HG03457 (cell line): ENCODE measurements at regions not wholly inside any gene's neighbourhood (a gene's known extent, or its start where the extent isn't known, plus 50 kb on each side); places are given as distances from the start of the nearest gene placed in this dataset.

ENCODE experiments used
- ATAC-seq: cut with Tn5 transposase; IDR thresholded peaks from one replicate; pipeline ENCODE4 v1.9.1; 2021; ENCODE audit warnings: moderate number of reproducible peaks; ENCODE audit not compliant: unreplicated experiment

DNA sequence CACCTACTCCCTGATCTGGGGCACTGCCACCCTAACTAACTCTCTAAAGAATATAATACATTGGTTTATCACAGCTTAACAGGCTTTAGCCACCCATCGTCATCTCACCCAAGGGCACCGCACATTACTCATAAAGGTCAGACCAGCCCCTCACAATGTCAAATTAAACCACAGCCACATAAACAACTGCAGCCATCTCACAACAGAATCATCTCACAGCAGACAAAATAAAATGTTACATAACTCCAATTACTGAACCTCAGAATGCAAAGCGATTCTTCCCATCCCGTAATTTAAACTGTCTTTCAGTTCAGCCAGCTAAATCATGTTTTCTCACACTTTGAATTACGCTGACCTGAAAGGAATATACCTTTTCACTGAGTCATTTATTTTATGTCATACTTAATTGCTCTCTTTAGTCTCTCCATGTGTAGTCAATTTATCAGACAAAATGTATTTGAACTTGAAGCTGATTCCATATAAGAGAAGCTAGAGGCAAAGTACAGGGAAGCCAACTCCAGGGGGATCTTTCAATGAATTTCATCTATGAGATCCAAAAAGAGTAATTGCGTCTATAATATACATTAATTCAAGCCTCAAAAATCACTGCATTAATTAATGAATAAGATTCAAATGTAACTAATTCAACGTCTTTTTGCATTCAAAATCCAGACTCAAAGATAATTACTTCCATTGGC is 96.9 kb upstream of the NEBL start:
- ATAC-seq: no peak

DNA sequence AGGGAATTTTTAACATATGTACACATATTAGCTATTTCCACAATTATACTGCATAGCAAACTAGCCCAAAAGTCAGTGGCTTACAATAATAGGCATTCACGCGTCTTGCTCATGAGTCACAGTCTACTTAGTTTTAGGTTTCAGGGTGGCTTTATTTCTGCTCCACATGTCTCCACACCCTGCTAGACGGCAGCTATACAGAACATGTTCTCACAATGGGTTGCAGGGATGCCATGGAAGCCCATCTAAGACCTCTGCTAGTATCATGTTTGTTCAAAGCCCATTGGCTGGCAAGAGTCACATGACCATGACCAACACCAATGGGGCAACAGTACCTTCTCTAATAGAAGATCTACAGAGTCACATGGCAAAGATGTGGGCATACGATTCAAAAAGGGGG is 96.3 kb upstream of the NEBL start:
- ATAC-seq: no peak

DNA sequence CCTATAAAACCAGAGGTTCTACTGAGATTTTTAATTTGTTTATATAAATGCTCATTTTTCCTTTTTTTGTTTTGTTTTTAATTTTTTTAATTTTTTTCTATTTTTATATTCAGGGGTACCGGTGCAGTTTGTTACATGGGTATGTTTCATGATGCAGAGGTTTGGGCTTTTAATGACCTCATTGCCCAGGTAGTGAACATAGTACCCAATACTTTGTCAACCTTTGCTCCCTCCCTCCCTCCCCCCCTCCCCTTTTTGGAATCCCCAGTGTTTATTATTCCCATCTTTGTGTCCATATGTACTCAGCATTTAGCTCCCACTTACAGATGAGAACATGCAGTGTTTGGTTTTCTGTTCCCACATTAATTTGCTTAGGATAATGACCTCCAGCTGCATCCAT is 94.4 kb upstream of the NEBL start:
- ATAC-seq: no peak

DNA sequence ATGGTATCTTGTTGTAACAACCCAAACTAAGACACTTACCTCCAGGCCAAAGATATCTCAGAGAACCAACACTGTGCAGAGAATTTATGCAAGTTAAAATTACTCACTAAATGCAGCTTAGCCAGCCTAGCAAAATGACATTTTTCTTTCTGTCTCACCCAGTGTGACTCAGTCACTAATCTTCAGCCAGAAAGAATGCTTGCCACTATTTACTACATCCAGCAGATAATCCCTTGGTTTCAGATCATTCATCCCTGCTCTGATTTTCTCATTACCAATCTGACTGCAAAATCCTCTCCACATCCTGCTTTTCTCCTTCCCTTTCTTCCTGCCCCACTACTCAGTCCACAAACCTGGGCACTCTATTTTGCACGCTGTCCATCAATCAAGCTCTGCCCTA is 93.5 kb upstream of the NEBL start:
- ATAC-seq: no peak

DNA sequence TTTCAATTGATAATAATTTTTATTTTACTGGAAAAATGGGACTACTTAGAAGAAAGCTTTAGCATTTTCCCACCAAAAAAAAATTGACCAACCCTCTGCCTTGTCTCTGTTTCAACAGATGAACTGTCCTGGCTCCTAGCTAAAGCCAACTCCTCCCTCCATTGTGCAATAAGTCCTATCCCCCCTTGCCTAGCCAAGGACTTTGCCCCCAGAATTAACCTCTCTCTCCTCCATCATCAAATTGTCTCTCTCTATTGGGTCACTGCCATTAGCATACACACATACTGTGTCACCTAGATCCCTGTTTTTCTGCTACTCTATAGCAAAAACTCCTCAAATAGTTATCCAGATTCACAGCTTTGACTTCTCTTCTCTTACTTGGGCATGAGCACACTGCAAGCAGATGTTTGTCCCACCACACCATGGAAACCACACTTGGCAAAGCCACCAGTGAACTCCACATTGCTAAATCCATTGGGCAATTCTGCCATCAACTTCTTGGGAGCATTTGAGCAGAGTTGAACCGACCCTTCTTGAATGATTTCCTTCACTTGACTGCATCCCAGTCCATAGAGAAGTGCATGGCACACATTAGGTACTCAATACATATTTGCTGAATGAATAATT is 91.4 kb upstream of the NEBL start:
- ATAC-seq: no peak

DNA sequence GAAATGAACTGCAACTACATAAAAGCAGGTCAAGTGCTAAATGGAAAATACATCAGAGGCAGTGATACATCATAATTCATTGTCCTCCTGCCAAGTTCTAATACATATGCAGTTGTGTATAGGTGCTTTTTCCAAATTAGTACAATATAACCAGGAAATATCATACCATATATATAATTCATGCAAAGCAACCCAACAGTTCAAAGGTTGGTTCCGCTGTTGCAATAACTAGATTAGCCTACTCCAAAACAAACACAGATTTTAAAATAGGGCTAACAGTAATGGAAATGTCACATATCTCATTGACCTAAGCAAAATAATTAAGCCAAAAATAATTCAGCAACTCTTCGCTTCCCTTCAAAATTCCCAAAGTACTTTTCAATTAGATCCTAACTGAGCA is 88.9 kb upstream of the NEBL start:
- ATAC-seq: no peak

DNA sequence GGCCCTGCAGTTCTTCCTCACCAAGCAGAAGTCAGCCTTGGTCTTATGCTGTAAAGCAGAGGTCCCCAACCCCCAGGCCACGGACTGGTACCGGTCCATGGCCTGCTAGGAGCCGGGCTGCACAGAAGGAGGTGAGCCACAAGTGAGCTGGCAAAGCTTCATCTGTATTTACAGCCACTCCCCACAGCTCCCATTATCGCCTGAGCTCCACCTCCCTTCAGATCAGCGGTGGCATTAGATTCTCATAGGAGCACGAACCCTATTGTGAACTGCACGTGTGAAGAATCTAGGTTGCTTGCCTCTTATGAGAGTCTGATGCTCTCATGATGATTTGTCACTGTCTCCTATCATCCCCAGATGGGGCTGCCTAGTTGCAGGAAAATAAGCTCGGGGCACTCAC is 87.6 kb upstream of the NEBL start:
- ATAC-seq: no peak

DNA sequence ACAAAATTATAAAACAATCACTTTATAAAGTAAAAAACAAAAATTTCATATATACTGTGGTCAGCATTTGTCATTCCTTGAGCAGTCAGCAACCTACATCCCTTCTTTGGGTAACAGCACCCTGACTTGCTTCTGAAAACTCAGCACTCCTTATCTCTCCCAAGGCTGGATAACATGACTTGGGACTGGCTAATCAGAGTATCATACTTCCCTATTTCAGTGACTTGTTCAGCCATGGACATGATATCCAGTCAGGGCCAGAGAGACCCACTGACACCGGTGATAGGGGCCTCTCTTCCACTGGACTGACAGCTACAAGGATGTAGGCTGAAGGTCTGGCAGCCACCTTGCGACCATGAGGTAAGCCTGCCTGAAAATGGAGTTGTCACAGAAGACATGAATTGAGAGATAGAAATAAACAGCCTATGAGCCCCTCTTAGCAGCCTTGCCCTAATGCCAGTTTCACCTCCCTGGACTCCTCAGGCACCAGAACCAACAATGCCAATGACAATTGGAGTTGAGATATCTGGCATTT is 84.4 kb upstream of the NEBL start:
- no peak for ATAC-seq

DNA sequence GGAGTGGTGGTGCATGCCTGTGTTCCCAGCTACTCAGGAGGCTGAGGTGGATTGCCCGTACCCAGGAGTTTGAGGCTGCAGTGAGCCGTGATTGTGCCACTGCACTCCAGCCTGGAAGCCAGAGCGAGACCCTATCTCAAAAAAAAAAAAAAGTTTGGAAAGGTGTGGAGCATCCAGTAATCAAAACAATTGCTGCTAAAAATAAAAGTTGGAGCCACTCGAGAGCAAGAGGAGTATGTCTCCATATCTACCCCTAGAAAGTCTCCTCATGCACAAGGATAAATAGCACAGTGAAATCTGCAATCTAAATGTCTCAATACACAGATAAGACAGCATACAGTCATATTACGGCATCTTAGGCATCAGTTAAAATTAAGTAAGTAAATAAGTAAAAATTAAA is 81.5 kb upstream of the NEBL start:
- ATAC-seq: no peak

DNA sequence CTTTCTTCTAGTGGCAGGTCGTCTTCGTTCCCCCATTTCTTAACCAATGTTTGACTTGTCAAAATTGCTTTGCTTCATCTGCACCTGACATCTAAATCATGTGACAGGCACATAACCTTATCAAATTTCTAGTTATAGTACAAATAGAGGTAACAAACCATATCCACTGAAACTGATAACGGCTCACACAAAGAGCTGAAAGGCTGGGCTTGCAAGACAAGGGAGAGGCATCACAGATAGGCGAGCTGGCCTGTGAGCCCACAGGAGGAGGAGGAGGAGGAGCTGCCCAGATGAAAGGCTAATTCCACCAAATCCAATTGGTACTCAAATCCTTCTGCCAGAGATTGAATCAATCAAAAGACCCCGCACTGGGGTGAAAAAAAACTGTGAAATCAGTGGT is 80.2 kb upstream of the NEBL start:
- no peak for ATAC-seq

DNA sequence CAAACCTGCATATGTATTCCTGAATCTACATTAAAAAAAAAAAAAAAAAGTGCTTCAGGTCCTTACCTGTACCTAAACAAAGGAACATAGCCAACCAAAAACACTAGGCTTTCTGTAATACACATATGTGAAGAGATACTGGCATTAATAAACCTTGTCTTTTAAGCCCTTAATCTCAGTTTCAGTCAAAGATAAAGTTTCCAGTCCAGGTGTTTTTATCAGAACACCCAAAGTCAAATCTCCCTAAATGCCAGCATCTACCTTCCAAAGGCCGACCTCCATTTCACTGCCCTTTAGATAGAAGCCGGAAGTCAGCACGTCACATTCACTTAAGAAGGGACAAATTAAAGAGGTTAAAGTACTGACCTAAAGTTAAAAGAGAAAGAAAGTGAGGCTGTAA is 79.8 kb upstream of the NEBL start:
- ATAC-seq: no peak

DNA sequence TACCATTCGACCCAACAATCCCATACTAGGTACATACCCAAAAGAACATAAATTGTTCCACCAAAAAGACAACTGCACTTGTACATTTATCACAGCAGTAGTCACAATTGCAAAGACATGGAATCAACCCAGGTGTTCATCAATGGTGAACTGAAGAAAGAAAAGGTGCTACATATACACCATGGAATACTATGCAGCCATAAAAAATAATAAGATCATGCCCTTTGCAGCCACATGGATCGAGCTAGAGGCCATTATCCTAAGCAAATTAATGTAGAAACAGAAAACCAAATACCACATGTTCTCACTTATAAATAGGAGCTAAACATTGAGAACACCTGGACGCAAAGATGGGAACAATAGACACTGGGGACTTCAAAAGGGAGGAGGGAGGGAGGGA is 79.3 kb upstream of the NEBL start:
- ATAC-seq: no peak

DNA sequence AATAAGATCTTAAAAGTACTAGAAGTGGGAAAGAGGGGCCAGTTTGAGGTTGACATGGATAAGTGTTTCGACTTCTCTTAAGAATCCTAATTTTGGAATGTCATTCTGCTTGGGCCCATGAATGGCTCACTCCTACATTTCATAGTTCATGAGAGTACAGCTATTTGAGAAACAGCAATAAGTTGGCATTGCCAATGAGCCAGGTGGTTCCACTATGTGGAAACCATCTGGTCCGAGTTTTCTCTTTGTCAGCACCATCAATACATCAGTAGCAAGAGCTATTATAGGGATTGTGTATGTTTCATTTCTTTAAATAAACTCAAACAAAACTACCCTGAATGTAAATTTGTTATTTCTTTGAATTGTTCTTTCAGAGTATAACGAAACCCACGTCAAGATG is 78.1 kb upstream of the NEBL start:
- no peak for ATAC-seq

DNA sequence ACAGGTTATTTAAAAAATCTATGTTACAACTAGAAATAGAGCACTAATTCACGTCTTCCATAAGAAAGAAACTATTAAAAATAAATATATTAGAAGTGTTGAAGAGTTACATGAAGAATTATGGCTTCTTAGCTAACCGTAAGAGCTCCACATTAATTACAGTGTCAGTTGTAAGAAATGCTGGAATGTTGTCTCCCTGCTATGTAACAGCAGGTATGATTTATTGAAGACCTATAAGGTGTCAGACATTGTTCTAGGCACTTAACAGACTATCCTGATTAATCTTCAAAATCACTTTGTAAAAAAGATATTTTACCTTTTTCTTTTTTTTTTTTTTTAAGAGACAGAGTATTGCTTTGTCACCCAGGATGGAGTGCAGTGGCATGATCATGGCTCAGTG is 75.8 kb upstream of the NEBL start:
- no peak for ATAC-seq

DNA sequence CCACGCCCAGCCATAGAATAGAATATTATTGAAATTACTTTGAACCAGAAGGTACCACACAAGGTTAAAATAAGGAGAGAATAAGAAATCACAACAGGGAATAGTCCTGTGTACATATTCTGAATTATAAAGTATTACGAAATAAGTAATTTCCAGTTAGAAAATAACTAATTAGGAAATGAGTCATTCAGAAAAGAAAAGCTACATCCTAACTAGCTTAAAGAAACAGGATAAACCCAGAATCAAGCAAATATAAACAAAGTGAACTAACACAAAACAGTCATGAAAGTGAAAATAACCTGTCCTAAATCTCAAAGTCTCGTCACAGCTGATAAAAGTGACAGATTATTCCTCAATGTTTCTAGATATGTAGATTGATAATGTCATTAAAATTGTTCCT is 74.8 kb upstream of the NEBL start:
- no peak for ATAC-seq

DNA sequence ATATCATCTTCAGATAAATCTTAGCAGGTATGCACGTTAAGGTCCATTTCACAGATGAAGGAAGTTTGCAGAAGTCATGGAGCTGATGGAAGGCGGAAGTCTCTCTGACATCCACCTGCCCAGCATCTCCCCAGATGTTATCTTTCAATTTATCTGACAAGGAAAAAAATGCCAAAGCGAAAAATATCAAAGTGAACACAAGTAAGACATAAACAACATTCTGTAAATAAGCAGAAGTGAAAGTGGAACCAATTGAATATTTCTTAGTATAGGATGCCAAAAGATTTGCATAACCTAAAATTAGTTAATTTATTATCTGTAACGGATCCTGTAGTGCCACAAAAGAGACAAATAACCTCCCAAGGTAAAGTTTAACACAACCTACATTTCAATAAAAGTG is 73.6 kb upstream of the NEBL start:
- peak; percentile 96 for ATAC-seq

DNA sequence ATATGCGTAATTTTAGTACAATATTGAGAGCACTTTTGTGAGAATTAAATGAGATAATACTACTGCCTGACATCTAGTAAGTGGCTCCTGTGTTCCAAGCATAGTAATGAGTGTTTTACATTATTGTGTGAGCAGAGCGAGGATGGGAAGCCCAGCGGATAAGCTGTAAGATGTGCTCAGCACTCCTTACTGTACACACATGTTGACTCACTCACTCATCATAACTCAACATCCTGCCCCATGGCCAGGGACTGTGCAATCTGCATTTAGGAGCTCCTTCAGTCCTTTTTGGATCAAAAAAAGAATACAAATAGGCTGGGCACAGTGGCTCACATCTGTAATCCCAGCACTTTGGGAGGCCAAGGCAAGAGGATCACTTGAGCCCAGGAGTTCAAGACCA is 72.9 kb upstream of the NEBL start:
- ATAC-seq: no peak

DNA sequence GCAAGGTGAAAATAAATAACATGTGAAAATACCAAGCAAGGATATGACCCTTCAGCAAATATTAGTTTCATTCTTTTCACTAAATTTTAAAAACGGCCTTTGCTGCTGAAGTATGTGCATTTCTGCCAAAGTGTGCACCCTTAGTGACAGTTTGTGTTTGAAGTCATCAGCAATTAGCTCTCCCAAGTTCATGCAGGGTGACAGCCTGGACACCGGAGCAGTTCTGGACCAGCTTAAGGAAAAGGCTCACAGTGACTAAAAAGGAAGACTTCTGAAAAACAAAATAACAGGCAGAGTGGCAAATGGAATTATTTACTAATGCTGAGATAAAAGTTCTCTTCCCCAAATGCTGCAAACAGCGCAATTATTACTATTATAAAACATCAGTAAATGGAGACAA is 69.3 kb upstream of the NEBL start:
- ATAC-seq: no peak

DNA sequence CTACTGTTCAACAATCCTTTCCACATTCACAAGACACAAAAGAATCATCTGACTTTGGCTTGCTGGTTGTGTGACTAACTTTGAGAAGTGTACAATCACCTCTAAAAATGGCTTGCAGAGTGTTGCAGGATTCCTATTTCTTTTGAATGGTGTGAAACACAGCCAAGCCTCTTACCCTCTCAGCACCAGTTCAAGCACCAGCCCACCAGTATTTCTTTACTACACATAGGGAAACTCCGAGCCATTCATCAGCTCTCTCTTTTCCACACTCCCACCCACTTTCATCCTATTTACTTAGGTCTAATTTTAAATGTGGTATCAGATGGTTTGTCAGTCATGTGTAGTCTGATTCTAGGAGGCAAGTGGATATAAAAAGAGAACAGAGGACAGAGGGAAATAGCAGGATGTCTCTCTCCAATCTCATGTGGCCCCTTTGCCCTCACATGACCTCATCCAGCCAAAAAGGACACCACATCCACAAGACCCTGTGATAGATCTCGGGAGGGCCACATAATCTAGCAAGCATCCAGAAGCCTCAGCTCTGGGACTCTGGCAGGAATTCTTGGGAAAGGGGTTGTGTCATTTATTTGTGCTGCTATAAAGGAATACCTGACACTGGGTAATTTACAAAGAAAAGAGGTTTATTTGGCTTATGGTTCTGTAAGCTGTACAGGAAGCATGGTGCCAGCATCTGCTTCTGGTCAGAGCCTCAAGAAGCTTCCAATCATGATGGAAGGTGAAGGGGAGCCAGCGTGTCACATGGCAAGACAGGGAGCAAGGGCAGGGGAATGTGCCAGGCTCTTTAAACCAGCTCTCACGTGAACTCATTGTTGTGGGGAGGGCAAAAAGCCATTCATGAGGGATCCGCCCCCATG is 66.8 kb upstream of the NEBL start:
- no peak for ATAC-seq

DNA sequence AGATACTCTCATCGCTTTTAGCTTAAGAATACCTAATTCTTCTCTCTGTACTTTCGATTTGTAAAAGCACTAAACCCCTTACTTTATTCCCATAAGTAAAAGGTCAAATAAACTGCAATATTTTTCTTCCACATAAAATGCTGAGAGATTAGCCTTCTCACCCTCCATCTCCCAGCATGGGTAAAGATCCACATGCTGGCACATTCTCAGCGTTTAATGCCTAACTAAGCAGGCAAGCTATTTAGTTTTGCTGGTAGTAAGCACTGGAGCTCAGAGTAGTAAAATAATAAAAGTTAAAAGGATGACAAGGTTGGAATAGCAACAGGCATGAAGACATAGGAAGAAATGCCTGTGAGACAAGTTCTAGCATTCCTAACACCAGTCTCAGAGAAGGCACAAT is 65.9 kb upstream of the NEBL start:
- no peak for ATAC-seq

DNA sequence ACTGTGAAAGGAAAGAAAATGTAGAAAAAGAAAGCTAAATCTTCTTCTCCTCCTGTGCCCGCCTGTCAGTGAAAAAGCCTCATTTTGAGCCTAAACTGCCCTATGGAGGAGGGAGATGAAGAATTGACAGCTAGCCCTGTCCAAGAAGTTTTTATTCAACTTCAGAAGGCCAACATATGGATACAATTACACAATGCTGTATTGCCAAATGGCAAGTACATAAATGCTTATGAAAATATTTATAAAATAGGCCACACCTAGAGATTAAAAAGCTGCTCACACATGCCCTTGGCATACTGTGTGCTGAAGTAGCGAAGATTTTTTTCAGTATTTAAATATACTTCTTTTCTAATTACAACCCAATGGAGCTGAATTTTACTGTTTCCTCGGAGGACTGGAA is 65.1 kb upstream of the NEBL start:
- ATAC-seq: no peak

DNA sequence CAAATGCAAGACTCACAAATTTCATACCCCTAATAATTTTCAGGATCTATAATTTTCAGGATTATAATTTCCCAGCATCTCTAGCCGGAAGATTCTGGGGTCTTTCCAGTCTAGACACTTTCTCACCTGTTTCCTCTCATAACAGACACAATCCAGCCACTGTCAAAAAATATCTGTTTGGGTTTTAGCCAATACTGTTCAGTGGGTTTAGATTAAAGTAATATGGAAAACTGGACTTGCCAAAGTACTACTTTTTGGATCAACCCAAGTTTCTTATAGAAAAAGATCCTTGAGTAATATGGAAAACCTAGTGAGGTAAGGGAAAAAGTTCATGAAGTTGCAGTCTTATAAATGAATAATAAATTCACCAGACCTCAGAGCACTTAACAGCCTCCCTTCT is 62.1 kb upstream of the NEBL start:
- no peak for ATAC-seq
